WTC11 (cell line): ENCODE measurements at regions not wholly inside any gene's neighbourhood (a gene's known extent, or its start where the extent isn't known, plus 50 kb on each side); places are given as distances from the start of the nearest gene placed in this dataset.

Experiments used
- ATAC-seq: fragments of 200-7000 bp; cut with Tn5 transposase; 2 replicates; pipeline ENCODE4 v1.10.0; 2021; ENCODE audit warnings: mild to moderate bottlenecking, moderate library complexity
- CTCF ChIA-PET: fragments of 300-600 bp; sonication (Branson Sonifier 250); formaldehyde crosslinking; loops from one replicate; lab custom pipeline; 2021; ENCODE audit warnings: antibody characterized with exemption; lab: Charles Lee
- POLR2A ChIA-PET: fragments of 350-600 bp; sonication (Branson Sonifier 250); formaldehyde crosslinking; loops from one replicate; lab custom pipeline; 2021; ENCODE audit warnings: antibody characterized with exemption; lab: Charles Lee
- DNase-seq: peaks from one replicate; pipeline ENCODE4 v3.0.0; 2021; ENCODE audit warnings: low spot score
- H3K27ac Mint-ChIP-seq: 2 replicates; pipeline ENCODE4 v1.8.0; 2021; ENCODE audit warnings: mixed read lengths
- H3K27me3 Mint-ChIP-seq: 2 replicates; pipeline ENCODE4 v1.8.0; 2021; ENCODE audit warnings: low read depth, mild to moderate bottlenecking, moderate library complexity, mixed read lengths
- H3K36me3 Mint-ChIP-seq: 2 replicates; pipeline ENCODE4 v1.8.0; 2021; ENCODE audit warnings: mixed read lengths
- H3K4me1 Mint-ChIP-seq: 2 replicates; pipeline ENCODE4 v1.8.0; 2022; ENCODE audit warnings: mixed read lengths
- H3K4me3 Mint-ChIP-seq: 2 replicates; pipeline ENCODE4 v1.8.0; 2021; ENCODE audit warnings: mild to moderate bottlenecking, moderate library complexity, mixed read lengths
- H3K9me3 Mint-ChIP-seq: 2 replicates; pipeline ENCODE4 v1.8.0; 2021; ENCODE audit warnings: mixed read lengths
- ARID4B ChIP-seq: sonication (generic); formaldehyde crosslinking; IDR thresholded peaks from 2 replicates; pipeline ENCODE4 v1.8.0; 2023; ENCODE audit warnings: missing genetic modification reagents, mild to moderate bottlenecking, borderline replicate concordance
- CBFB ChIP-seq: sonication (generic); formaldehyde crosslinking; IDR thresholded peaks from 2 replicates; pipeline ENCODE4 v1.8.1; 2022; ENCODE audit warnings: mild to moderate bottlenecking, low read depth, missing genetic modification reagents
- IRF2 ChIP-seq: sonication (generic); formaldehyde crosslinking; IDR thresholded peaks from 2 replicates; pipeline ENCODE4 v1.8.0; 2022; ENCODE audit warnings: low read depth, missing genetic modification reagents, borderline replicate concordance
- NFATC4 ChIP-seq: fragments of 250-450 bp; sonication (Bioruptor Pico); IDR thresholded peaks from 2 replicates; pipeline ENCODE4 v1.9.0; 2021; ENCODE audit warnings: mild to moderate bottlenecking
- NR1H2 ChIP-seq: sonication (generic); formaldehyde crosslinking; IDR thresholded peaks from 2 replicates; pipeline ENCODE4 v1.9.0; 2021; ENCODE audit warnings: mild to moderate bottlenecking, moderate library complexity, missing genetic modification reagents
- RELA ChIP-seq: sonication (generic); formaldehyde crosslinking; IDR thresholded peaks from 2 replicates; pipeline ENCODE4 v1.8.1; 2022; ENCODE audit warnings: missing genetic modification reagents, mild to moderate bottlenecking, borderline replicate concordance
- SMAD4 ChIP-seq: sonication (generic); formaldehyde crosslinking; IDR thresholded peaks from 2 replicates; pipeline ENCODE4 v1.8.0; 2022; ENCODE audit warnings: mild to moderate bottlenecking, missing genetic modification reagents
- SP1 ChIP-seq: sonication (generic); formaldehyde crosslinking; conservative IDR thresholded peaks from 2 replicates; pipeline ENCODE4 v1.8.1; 2022; ENCODE audit warnings: missing genetic modification reagents
- TCF7 ChIP-seq: sonication (generic); formaldehyde crosslinking; IDR thresholded peaks from 2 replicates; pipeline ENCODE4 v1.8.0; 2022; ENCODE audit warnings: mild to moderate bottlenecking, low read depth, missing genetic modification reagents, moderate library complexity
- ZNF423 ChIP-seq: fragments of 250-450 bp; sonication (Bioruptor Pico); IDR thresholded peaks from 2 replicates; pipeline ENCODE4 v2.1.2; 2022; ENCODE audit warnings: mild to moderate bottlenecking, moderate library complexity
- ZNF532 ChIP-seq: fragments of 250-450 bp; sonication (Bioruptor Pico); IDR thresholded peaks from 2 replicates; pipeline ENCODE4 v1.9.0; 2021; ENCODE audit warnings: mild to moderate bottlenecking, borderline replicate concordance
- TF ChIP-seq, protein P1 (sequence below): fragments of 250-450 bp; sonication (Bioruptor Pico); IDR thresholded peaks from 2 replicates; pipeline ENCODE4 v1.9.0; 2021; ENCODE audit warnings: moderate library complexity, mild to moderate bottlenecking, inconsistent platforms, borderline replicate concordance
- TF ChIP-seq, protein P2 (sequence below): fragments of 200-600 bp; IDR thresholded peaks from 2 replicates; pipeline ENCODE4 v1.8.0; 2022; ENCODE audit warnings: antibody characterized with exemption
- TF ChIP-seq, protein P3 (sequence below): sonication (generic); formaldehyde crosslinking; IDR thresholded peaks from 2 replicates; pipeline ENCODE4 v1.8.0; 2023; ENCODE audit warnings: mild to moderate bottlenecking, missing genetic modification reagents

DNA sequence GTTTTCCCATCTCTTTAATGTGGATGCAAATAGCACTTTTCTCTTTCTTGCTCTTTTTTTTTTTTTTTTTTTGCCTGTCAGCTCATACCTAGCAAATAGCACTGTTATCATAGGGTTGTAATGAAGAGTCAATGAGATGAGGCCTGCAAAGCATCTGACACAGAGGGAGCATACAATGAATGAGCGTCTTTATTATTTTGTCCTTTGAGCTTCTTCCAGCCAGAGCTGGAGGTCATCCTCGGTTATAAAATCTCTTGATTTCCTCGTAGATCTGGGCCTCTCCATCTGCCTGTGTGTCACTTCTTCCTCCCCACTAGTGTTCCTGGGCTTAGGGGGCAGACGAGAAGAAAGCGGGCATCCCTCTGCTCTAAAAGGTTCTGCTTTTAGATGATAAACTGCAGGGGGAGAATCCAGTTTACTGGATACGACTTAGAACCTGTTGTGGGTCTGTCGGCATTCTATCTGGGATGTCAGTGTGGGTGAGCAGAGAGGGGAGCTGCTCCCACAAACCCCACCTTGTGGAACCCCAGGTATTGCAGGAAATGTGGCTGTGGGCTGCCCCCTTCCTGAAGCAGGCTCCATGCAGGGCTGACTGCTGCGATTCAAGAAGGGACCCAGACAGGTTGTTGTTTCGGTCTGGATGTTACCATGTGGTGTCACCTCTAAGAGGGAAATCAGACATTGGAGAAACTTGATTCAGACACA lies 135.8 kb upstream of the GPR26 start:
- Mint-ChIP-seq H3K4me3 (no peak overlapping the region), H3K27ac (no peak overlapping the region), H3K4me1 (peaks cover 15% of the 10 kb centered on the region), H3K27me3 (no peaks in the 10 kb centered on the region), H3K36me3 (peaks cover 16% of the 10 kb centered on the region), H3K9me3 (peaks cover 18% of the 10 kb centered on the region)
- TF ChIP-seq CBFB: no peak
- TF ChIP-seq NFATC4 (CRISPR knock-in tag): no peak
- TF ChIP-seq ZNF423 (CRISPR knock-in tag): no peak
- TF ChIP-seq ZNF532 (CRISPR knock-in tag): no peak
- TF ChIP-seq, protein P1, sequence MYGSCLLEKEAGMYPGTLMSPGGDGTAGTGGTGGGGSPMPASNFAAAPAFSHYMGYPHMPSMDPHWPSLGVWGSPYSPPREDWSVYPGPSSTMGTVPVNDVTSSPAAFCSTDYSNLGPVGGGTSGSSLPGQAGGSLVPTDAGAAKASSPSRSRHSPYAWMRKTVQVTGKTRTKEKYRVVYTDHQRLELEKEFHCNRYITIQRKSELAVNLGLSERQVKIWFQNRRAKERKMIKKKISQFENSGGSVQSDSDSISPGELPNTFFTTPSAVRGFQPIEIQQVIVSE (CRISPR knock-in tag): no peak
- CTCF ChIA-PET: interaction anchor here (0.5 to 1.5 kb wide), 8 partner anchors 9 to 339 kb away, joined by 3 to 14 read pairs (median 4); no protein-coding TSS in a partner anchor
- ATAC-seq: peak; percentile 95
- POLR2A ChIA-PET: no interaction called here
- peak; percentile 59 for DNase-seq

DNA sequence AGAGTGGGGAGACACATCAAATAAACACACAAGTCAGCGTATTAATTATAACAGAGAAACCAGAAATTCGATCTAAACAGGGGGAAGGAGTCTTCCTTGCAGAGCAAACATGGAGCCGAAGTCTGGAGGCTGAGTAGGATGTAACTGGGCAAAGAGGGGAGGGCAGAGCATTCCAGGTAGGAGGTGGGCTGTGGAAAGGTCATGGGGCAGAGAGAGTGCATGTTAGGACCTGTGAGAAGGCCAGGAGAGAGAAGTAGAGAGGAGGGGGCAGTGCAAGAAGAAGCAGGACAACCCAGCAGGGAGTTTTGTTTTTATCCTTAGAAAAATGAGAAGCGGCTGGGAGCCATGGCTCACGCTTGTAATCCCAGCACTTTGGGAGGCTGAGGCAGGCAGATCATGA lies 130.8 kb upstream of the GPR26 start:
- ATAC-seq: no peak
- CTCF ChIA-PET: no interaction called here
- no peak for TF ChIP-seq TCF7 (CRISPR knock-in tag)
- TF ChIP-seq NR1H2 (CRISPR knock-in tag): no peak
- no peak for TF ChIP-seq IRF2 (CRISPR knock-in tag)
- TF ChIP-seq SP1 (CRISPR knock-in tag): no peak
- no peak for TF ChIP-seq SMAD4 (CRISPR knock-in tag)
- no peak for TF ChIP-seq RELA (CRISPR knock-in tag)
- TF ChIP-seq, protein P2, sequence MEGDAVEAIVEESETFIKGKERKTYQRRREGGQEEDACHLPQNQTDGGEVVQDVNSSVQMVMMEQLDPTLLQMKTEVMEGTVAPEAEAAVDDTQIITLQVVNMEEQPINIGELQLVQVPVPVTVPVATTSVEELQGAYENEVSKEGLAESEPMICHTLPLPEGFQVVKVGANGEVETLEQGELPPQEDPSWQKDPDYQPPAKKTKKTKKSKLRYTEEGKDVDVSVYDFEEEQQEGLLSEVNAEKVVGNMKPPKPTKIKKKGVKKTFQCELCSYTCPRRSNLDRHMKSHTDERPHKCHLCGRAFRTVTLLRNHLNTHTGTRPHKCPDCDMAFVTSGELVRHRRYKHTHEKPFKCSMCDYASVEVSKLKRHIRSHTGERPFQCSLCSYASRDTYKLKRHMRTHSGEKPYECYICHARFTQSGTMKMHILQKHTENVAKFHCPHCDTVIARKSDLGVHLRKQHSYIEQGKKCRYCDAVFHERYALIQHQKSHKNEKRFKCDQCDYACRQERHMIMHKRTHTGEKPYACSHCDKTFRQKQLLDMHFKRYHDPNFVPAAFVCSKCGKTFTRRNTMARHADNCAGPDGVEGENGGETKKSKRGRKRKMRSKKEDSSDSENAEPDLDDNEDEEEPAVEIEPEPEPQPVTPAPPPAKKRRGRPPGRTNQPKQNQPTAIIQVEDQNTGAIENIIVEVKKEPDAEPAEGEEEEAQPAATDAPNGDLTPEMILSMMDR: no peak
- TF ChIP-seq, protein P3, sequence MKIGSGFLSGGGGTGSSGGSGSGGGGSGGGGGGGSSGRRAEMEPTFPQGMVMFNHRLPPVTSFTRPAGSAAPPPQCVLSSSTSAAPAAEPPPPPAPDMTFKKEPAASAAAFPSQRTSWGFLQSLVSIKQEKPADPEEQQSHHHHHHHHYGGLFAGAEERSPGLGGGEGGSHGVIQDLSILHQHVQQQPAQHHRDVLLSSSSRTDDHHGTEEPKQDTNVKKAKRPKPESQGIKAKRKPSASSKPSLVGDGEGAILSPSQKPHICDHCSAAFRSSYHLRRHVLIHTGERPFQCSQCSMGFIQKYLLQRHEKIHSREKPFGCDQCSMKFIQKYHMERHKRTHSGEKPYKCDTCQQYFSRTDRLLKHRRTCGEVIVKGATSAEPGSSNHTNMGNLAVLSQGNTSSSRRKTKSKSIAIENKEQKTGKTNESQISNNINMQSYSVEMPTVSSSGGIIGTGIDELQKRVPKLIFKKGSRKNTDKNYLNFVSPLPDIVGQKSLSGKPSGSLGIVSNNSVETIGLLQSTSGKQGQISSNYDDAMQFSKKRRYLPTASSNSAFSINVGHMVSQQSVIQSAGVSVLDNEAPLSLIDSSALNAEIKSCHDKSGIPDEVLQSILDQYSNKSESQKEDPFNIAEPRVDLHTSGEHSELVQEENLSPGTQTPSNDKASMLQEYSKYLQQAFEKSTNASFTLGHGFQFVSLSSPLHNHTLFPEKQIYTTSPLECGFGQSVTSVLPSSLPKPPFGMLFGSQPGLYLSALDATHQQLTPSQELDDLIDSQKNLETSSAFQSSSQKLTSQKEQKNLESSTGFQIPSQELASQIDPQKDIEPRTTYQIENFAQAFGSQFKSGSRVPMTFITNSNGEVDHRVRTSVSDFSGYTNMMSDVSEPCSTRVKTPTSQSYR: no peak
- no peak for TF ChIP-seq ARID4B (CRISPR knock-in tag)

More for the DNA sequence above, 130.8 kb upstream of the GPR26 start:
- H3K4me3 Mint-ChIP-seq: no peak overlapping the region
- no peak for DNase-seq
- POLR2A ChIA-PET: no interaction called here
- peaks cover 28% of the 10 kb centered on the region for H3K9me3 Mint-ChIP-seq
- H3K4me1 Mint-ChIP-seq: peaks cover 45% of the 10 kb centered on the region
- peaks cover 16% of the 10 kb centered on the region for H3K36me3 Mint-ChIP-seq
- peaks cover 5% of the 10 kb centered on the region for H3K27me3 Mint-ChIP-seq
- H3K27ac Mint-ChIP-seq: no peak overlapping the region
